ENCODE measurements at regions not wholly inside any gene's neighbourhood (a gene's known extent, or its start where the extent isn't known, plus 50 kb on each side); places are given as distances from the start of the nearest gene placed in this dataset.
"Not testable (repeated sequence)": the region's sequence is repeated elsewhere in the genome, so short reads cannot be mapped to it uniquely, and the experiment has no call there.

DNA sequence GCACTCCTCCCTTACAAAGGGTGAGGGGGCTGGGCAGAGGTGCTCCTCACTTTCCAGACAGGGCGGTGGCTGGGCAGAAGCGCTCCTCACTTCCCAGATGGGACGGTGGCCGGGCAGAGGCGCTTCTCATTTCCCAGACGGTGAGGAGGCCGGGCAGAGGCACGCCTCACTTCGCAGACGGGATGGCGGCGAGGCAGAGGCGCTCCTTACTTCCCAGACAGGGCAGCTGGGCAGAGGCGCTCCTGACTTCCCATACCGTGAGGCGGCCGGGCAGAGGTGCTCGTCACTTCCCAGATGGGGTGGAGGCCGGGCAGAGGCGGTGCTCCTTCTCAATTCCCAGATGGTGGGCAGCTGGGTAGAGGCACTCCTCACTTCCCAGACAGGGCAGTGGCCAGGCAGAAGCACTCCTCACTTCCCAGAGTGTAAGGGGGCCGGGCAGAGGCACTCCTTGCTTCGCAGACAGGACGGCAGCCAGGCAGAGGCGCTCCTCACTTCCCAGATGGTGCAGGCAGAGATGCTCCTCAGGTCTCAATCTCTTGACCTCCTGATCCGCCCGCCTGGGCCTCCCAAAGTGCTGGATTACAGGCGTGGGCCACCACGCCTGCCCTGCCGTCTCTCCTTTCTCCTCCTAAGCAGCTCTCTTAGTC, 1623.9 kb upstream of the GOT2 start:
- TF ChIP-seq POLR2A, CTCF (IDR thresholded peaks at IDR 0.05): not testable (repeated sequence)

Data from lower leg skin (tissue), 3 donors.